Sigmoid colon (tissue), 6 donors: ENCODE measurements at regions not wholly inside any gene's neighbourhood (a gene's known extent, or its start where the extent isn't known, plus 50 kb on each side); places are given as distances from the start of the nearest gene placed in this dataset.

ENCODE experiments used
- DNase-seq: peaks from one replicate; pipeline ENCODE4 v3.0.0-alpha.2; 2019
- H3K27ac ChIP-seq, 4 donors: fragments of 200-600 bp; sonication (generic); one replicate each; pipeline ENCODE4 v1.5.1; 2016 to 2019; ENCODE audit warnings: mild to moderate bottlenecking in 1 of 4
- H3K27me3 ChIP-seq, 3 donors: fragments of 200-600 bp; sonication (generic); one replicate each; pipeline ENCODE4 v1.5.1; 2019; ENCODE audit warnings: mild to moderate bottlenecking in 1 of 3
- H3K36me3 ChIP-seq, 4 donors: fragments of 200-600 bp; sonication (generic); one replicate each; pipeline ENCODE4 v1.5.1; 2016 to 2019
- H3K4me1 ChIP-seq, 4 donors: fragments of 200-600 bp; sonication (generic); one replicate each; pipeline ENCODE4 v1.5.1; 2017 to 2019
- H3K4me3 ChIP-seq, 4 donors: fragments of 200-600 bp; sonication (generic); one replicate each; pipeline ENCODE4 v1.5.1; 2017 to 2019; ENCODE audit warnings: mild to moderate bottlenecking in 2 of 4, moderate library complexity in 1 of 4
- H3K9me3 ChIP-seq, 4 donors: fragments of 200-600 bp in 3 of 4; sonication (generic) in 3 of 4; one replicate each; pipeline versions ENCODE4 v1.5.1 to v1.6.1; 2013 to 2019
- EP300 ChIP-seq, 4 donors: sonication (generic); formaldehyde crosslinking; IDR thresholded peaks; one replicate each; pipeline ENCODE4 v1.6.1; 2017; ENCODE audit warnings: antibody characterized with exemption in 4 of 4
- POLR2A ChIP-seq, 2 donors: fragments of 450-650 bp; IDR thresholded peaks; one replicate each; pipeline ENCODE4 v1.6.1; 2016; ENCODE audit warnings: antibody characterized with exemption in 2 of 2, mild to moderate bottlenecking in 2 of 2, moderate library complexity in 2 of 2
- POLR2AphosphoS5 ChIP-seq, 4 donors: sonication (generic); formaldehyde crosslinking; IDR thresholded peaks; one replicate each; pipeline ENCODE4 v1.6.1; 2017; ENCODE audit warnings: antibody characterized with exemption in 4 of 4
- WGBS, 2 donors: extraction: QIAGEN DNeasy Blood & Tissue Kit; methylation state at CpG; one replicate each; pipeline ENCODE4 v1.1.7; 2013; 5-methylcytosine and 5-hydroxymethylcytosine counted together
- intact Hi-C: fragments of 100-400 bp; cut with DNase I; formaldehyde crosslinking; loops from one replicate; pipeline ENCODE4 v1.15.1; 2023
- TF ChIP-seq, protein P1 (sequence below), 4 experiments: fragments of 450-650 bp in 3 of 4; fragments of 200-600 bp in 1 of 4; IDR thresholded peaks; one replicate each; pipeline ENCODE4 v1.5.1; 2016 to 2019; ENCODE audit warnings: antibody characterized with exemption in 4 of 4, mild to moderate bottlenecking in 3 of 4, moderate library complexity in 2 of 4
- donor health status: healthy with polysubstance abuse.
- donor health status: healthy.

- Histone ChIP-seq H3K27ac (no peak overlapping the region), H3K27me3 (no peaks in the 10 kb centered on the region), H3K9me3 (no peaks in the 10 kb centered on the region), H3K4me1 (no peaks in the 10 kb centered on the region), H3K36me3 (no peaks in the 10 kb centered on the region), H3K4me3 (no peak overlapping the region)
- intact Hi-C loops, result no loop called here
- no peak for DNase-seq
- WGBS, 2 donors, result 85 to 87% methylated on average over 1 of the region's 1 CpG
- TF ChIP-seq, protein P1, sequence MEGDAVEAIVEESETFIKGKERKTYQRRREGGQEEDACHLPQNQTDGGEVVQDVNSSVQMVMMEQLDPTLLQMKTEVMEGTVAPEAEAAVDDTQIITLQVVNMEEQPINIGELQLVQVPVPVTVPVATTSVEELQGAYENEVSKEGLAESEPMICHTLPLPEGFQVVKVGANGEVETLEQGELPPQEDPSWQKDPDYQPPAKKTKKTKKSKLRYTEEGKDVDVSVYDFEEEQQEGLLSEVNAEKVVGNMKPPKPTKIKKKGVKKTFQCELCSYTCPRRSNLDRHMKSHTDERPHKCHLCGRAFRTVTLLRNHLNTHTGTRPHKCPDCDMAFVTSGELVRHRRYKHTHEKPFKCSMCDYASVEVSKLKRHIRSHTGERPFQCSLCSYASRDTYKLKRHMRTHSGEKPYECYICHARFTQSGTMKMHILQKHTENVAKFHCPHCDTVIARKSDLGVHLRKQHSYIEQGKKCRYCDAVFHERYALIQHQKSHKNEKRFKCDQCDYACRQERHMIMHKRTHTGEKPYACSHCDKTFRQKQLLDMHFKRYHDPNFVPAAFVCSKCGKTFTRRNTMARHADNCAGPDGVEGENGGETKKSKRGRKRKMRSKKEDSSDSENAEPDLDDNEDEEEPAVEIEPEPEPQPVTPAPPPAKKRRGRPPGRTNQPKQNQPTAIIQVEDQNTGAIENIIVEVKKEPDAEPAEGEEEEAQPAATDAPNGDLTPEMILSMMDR (IDR thresholded peaks at IDR 0.05), result no peak
- TF ChIP-seq POLR2A (IDR thresholded peaks at IDR 0.05) (no peak), POLR2AphosphoS5 (IDR thresholded peaks at IDR 0.05) (no peak), EP300 (IDR thresholded peaks at IDR 0.05) (no peak)
Measured at GRCh38 chr1:195394567-195394966, 1213.7 kb downstream of the KCNT2 start.

- intact Hi-C loops, result no loop called here
- H3K4me3 ChIP-seq, result no peak overlapping the region
Measured at GRCh38 chr1:195376190-195376589, 1232.0 kb downstream of the KCNT2 start.

GRCh38 chr1:195373856-195374255 lies 1234.4 kb downstream of the KCNT2 start:
- WGBS, 2 donors, result 77 to 84% methylated on average over 3 of the region's 3 CpGs
- H3K4me3 ChIP-seq, result no peak overlapping the region
- no peaks in the 10 kb centered on the region for H3K36me3 ChIP-seq
- no peaks in the 10 kb centered on the region for H3K27me3 ChIP-seq
- H3K9me3 ChIP-seq, result no peaks in the 10 kb centered on the region
- DNase-seq, result no peak
- no peaks in the 10 kb centered on the region for H3K4me1 ChIP-seq
- intact Hi-C loops, result no loop called here
- H3K27ac ChIP-seq, result no peak overlapping the region
- no peak for TF ChIP-seq POLR2A (IDR thresholded peaks at IDR 0.05)
- TF ChIP-seq, protein P1 (IDR thresholded peaks at IDR 0.05), result no peak
- no peak for TF ChIP-seq EP300 (IDR thresholded peaks at IDR 0.05)
- TF ChIP-seq POLR2AphosphoS5 (IDR thresholded peaks at IDR 0.05), result no peak

More at GRCh38 chr1:195376190-195376589, 1232.0 kb downstream of the KCNT2 start:
- H3K36me3 ChIP-seq, result no peaks in the 10 kb centered on the region
- DNase-seq, result no peak
- H3K27me3 ChIP-seq, result no peaks in the 10 kb centered on the region
- H3K9me3 ChIP-seq, result no peaks in the 10 kb centered on the region
- no peaks in the 10 kb centered on the region for H3K4me1 ChIP-seq
- no peak overlapping the region for H3K27ac ChIP-seq
- TF ChIP-seq EP300 (IDR thresholded peaks at IDR 0.05) (no peak), POLR2AphosphoS5 (IDR thresholded peaks at IDR 0.05) (no peak), POLR2A (IDR thresholded peaks at IDR 0.05) (no peak)
- TF ChIP-seq, protein P1 (IDR thresholded peaks at IDR 0.05), result no peak

DNA sequence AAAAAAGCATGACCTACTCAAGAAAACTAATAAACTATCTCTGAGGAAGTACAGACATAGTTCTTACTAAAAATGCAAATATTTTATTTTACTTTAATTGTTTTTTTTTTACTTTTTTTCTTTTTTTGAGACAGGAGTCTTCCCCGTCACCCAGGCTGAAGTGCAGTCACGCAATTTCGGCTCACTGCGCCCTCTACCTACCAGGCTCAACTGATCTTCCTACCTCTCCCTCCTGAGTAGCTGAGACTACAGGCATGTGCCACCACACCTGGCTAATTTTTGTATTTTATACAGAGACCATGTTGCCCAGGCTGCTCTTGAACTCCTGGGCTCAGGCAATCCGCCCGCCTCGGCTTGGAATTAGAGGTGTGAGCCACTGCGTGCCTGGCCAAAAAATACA lies 1263.1 kb downstream of the KCNT2 start:
- no peak overlapping the region for H3K27ac ChIP-seq
- intact Hi-C loops, result no loop called here
- H3K36me3 ChIP-seq, result no peaks in the 10 kb centered on the region
- H3K4me3 ChIP-seq, result no peak overlapping the region
- no peaks in the 10 kb centered on the region for H3K9me3 ChIP-seq
- WGBS, 2 donors, result 62 to 83% methylated on average over 8 of the region's 8 CpGs
- DNase-seq, result no peak
- no peaks in the 10 kb centered on the region for H3K27me3 ChIP-seq
- TF ChIP-seq EP300 (IDR thresholded peaks at IDR 0.05) (no peak), POLR2A (IDR thresholded peaks at IDR 0.05) (no peak), POLR2AphosphoS5 (IDR thresholded peaks at IDR 0.05) (no peak)
- TF ChIP-seq, protein P1 (IDR thresholded peaks at IDR 0.05), result no peak
- H3K4me1 ChIP-seq, result no peaks in the 10 kb centered on the region

GRCh38 chr1:195337646-195338045 lies 1270.6 kb downstream of the KCNT2 start:
- Histone ChIP-seq H3K9me3 (no peaks in the 10 kb centered on the region), H3K27me3 (no peaks in the 10 kb centered on the region), H3K36me3 (no peaks in the 10 kb centered on the region), H3K4me3 (no peak overlapping the region), H3K4me1 (no peaks in the 10 kb centered on the region), H3K27ac (no peak overlapping the region)
- TF ChIP-seq, protein P1 (IDR thresholded peaks at IDR 0.05), result no peak
- TF ChIP-seq POLR2AphosphoS5 (IDR thresholded peaks at IDR 0.05) (no peak), EP300 (IDR thresholded peaks at IDR 0.05) (no peak), POLR2A (IDR thresholded peaks at IDR 0.05) (no peak)
- intact Hi-C loops, result no loop called here
- no peak for DNase-seq
